ENCODE measurements at regions not wholly inside any gene's neighbourhood (a gene's known extent, or its start where the extent isn't known, plus 50 kb on each side); places are given as distances from the start of the nearest gene placed in this dataset.

DNA sequence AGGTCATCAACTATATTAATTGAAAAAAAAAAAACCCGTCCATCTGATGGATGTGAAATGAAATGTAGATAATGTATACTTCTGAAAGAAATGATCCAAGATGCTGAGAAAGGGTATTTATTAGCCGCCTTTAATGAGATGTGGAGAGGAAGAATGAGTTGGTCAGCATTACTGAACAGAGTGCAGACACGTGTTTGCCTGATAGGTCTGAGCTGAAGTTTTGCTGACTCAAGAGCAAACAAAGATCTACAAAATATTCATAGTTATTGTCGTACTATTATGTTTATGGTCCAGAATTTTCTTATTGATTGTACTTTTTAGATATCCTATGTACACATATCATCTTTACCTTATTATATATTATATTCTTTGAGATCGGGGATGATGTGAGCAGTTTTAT lies 235.3 kb downstream of the RDH14 start:
- H3K27ac ChIP-seq (ENCODE audit: low read depth, low read length, poor library complexity, severe bottlenecking) = no peak overlapping the region
- no peak overlapping the region for H3K4me3 ChIP-seq (ENCODE audit: low read depth, low read length, poor library complexity, severe bottlenecking)
- no peaks in the 10 kb centered on the region for H3K9me2 ChIP-seq (ENCODE audit: low read depth, low read length)
- no peaks in the 10 kb centered on the region for H3K27me3 ChIP-seq (ENCODE audit: insufficient read depth, low read length)
- H3K4me1 ChIP-seq (ENCODE audit: insufficient read depth, low read length, severe bottlenecking) = no peaks in the 10 kb centered on the region
- no peaks in the 10 kb centered on the region for H3K9me3 ChIP-seq (ENCODE audit: low read length)
- H3K36me3 ChIP-seq (ENCODE audit: insufficient read depth, low read length) = no peaks in the 10 kb centered on the region
- no peak overlapping the region for H3K4me2 ChIP-seq (ENCODE audit: low read length)
- no peak overlapping the region for H2AFZ ChIP-seq (ENCODE audit: low read length)
- no peaks in the 10 kb centered on the region for H4K20me1 ChIP-seq (ENCODE audit: insufficient read depth, low read length)
- H3F3A ChIP-seq (ENCODE audit: insufficient read depth, low read length) = no peaks in the 10 kb centered on the region
- H3K9ac ChIP-seq (ENCODE audit: low read length) = no peak overlapping the region
- TF ChIP-seq EZH2 (IDR thresholded peaks at IDR 0.05; ENCODE audit: borderline replicate concordance, low read length) = no peak
- no peaks in the 10 kb centered on the region for H3K79me2 ChIP-seq (ENCODE audit: insufficient read depth, low read length)

DNA sequence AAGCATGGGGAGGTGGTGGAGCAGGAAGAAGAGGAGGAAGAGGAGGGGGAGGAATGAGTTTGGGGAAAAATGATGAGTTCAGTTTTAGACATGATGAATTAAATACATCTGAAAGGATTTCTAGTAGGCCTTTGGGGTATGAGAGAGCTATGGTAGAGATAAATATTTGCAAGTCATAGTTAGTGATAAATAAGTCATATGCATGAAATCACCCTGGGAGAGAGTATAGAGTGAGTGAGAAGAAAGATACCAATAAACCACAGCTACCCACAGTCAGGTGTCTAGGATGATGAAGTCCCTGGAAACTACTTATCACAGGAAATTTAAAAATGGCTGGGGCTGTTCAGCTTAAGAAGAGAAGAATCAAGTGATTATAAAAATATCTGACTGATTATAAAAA lies 240.5 kb downstream of the RDH14 start:
- no peak overlapping the region for H3K4me3 ChIP-seq (ENCODE audit: low read depth, low read length, poor library complexity, severe bottlenecking)
- H2AFZ ChIP-seq (ENCODE audit: low read length) = no peak overlapping the region
- no peaks in the 10 kb centered on the region for H3F3A ChIP-seq (ENCODE audit: insufficient read depth, low read length)
- H3K36me3 ChIP-seq (ENCODE audit: insufficient read depth, low read length) = no peaks in the 10 kb centered on the region
- no peak overlapping the region for H3K27ac ChIP-seq (ENCODE audit: low read depth, low read length, poor library complexity, severe bottlenecking)
- H3K9ac ChIP-seq (ENCODE audit: low read length) = no peak overlapping the region
- H3K4me2 ChIP-seq (ENCODE audit: low read length) = no peak overlapping the region
- H3K27me3 ChIP-seq (ENCODE audit: insufficient read depth, low read length) = no peaks in the 10 kb centered on the region
- H3K9me3 ChIP-seq (ENCODE audit: low read length) = no peaks in the 10 kb centered on the region
- no peaks in the 10 kb centered on the region for H3K79me2 ChIP-seq (ENCODE audit: insufficient read depth, low read length)
- no peaks in the 10 kb centered on the region for H4K20me1 ChIP-seq (ENCODE audit: insufficient read depth, low read length)
- H3K4me1 ChIP-seq (ENCODE audit: insufficient read depth, low read length, severe bottlenecking) = no peaks in the 10 kb centered on the region
- no peaks in the 10 kb centered on the region for H3K9me2 ChIP-seq (ENCODE audit: low read depth, low read length)
- TF ChIP-seq EZH2 (IDR thresholded peaks at IDR 0.05; ENCODE audit: borderline replicate concordance, low read length) = no peak
- TF ChIP-seq, protein P1, sequence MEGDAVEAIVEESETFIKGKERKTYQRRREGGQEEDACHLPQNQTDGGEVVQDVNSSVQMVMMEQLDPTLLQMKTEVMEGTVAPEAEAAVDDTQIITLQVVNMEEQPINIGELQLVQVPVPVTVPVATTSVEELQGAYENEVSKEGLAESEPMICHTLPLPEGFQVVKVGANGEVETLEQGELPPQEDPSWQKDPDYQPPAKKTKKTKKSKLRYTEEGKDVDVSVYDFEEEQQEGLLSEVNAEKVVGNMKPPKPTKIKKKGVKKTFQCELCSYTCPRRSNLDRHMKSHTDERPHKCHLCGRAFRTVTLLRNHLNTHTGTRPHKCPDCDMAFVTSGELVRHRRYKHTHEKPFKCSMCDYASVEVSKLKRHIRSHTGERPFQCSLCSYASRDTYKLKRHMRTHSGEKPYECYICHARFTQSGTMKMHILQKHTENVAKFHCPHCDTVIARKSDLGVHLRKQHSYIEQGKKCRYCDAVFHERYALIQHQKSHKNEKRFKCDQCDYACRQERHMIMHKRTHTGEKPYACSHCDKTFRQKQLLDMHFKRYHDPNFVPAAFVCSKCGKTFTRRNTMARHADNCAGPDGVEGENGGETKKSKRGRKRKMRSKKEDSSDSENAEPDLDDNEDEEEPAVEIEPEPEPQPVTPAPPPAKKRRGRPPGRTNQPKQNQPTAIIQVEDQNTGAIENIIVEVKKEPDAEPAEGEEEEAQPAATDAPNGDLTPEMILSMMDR (IDR thresholded peaks at IDR 0.05; ENCODE audit: low read length) = no peak

DNA sequence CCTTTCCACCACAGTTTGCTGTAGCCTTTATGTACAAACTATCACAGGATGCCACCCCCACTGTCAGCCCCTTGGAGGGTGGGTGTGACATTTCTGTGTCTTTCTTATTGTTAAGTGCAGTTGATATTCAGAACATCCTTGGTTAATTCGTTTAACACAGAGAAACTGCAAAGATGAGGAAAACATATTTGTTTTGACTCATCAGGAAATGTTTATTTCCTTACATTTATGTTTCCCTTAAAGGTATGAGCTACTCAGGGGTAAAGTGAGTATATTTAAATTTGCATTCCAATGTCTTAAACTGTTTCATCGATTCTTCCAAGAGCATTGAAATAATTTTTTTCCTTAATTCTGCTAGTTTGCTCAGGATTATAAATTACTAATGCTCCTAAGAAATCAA lies 243.4 kb downstream of the RDH14 start:
- no peaks in the 10 kb centered on the region for H3K9me2 ChIP-seq (ENCODE audit: low read depth, low read length)
- TF ChIP-seq, protein P1 (IDR thresholded peaks at IDR 0.05; ENCODE audit: low read length) = no peak
- no peak for TF ChIP-seq EZH2 (IDR thresholded peaks at IDR 0.05; ENCODE audit: borderline replicate concordance, low read length)
- H3K36me3 ChIP-seq (ENCODE audit: insufficient read depth, low read length) = no peaks in the 10 kb centered on the region
- no peak overlapping the region for H3K4me2 ChIP-seq (ENCODE audit: low read length)
- H3K9ac ChIP-seq (ENCODE audit: low read length) = no peak overlapping the region
- H3K4me3 ChIP-seq (ENCODE audit: low read depth, low read length, poor library complexity, severe bottlenecking) = no peak overlapping the region
- H3K4me1 ChIP-seq (ENCODE audit: insufficient read depth, low read length, severe bottlenecking) = no peaks in the 10 kb centered on the region
- H2AFZ ChIP-seq (ENCODE audit: low read length) = no peak overlapping the region
- H4K20me1 ChIP-seq (ENCODE audit: insufficient read depth, low read length) = no peaks in the 10 kb centered on the region
- no peaks in the 10 kb centered on the region for H3K79me2 ChIP-seq (ENCODE audit: insufficient read depth, low read length)
- no peaks in the 10 kb centered on the region for H3K27me3 ChIP-seq (ENCODE audit: insufficient read depth, low read length)
- no peaks in the 10 kb centered on the region for H3F3A ChIP-seq (ENCODE audit: insufficient read depth, low read length)
- H3K27ac ChIP-seq (ENCODE audit: low read depth, low read length, poor library complexity, severe bottlenecking) = no peak overlapping the region
- H3K9me3 ChIP-seq (ENCODE audit: low read length) = no peaks in the 10 kb centered on the region

DNA sequence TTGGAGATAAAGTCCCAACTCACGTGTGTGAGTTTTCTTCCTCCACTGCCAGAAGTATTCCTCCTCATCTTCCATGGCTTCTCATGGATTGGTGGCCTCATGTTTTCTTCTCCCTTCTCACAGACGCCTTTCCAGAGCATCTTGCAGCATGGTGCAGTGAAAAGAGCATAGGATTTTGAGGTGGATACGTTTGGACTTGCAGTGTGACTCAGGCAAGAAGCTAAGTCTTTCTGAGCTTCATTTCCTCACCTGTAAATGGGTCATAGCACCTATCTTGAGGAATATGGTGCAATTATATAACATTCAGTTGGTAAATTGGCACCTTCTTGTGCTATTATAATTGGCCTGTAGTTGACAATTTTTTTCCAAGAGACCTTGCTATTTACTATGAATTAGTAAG lies 247.6 kb downstream of the RDH14 start:
- Histone ChIP-seq H3K27me3 (ENCODE audit: insufficient read depth, low read length) (no peaks in the 10 kb centered on the region), H3F3A (ENCODE audit: insufficient read depth, low read length) (no peaks in the 10 kb centered on the region), H3K4me1 (ENCODE audit: insufficient read depth, low read length, severe bottlenecking) (no peaks in the 10 kb centered on the region), H3K9me2 (ENCODE audit: low read depth, low read length) (no peaks in the 10 kb centered on the region), H3K27ac (ENCODE audit: low read depth, low read length, poor library complexity, severe bottlenecking) (no peak overlapping the region), H2AFZ (ENCODE audit: low read length) (no peak overlapping the region), H3K9me3 (ENCODE audit: low read length) (no peaks in the 10 kb centered on the region), H3K4me3 (ENCODE audit: low read depth, low read length, poor library complexity, severe bottlenecking) (no peak overlapping the region), H3K36me3 (ENCODE audit: insufficient read depth, low read length) (no peaks in the 10 kb centered on the region), H4K20me1 (ENCODE audit: insufficient read depth, low read length) (no peaks in the 10 kb centered on the region), H3K9ac (ENCODE audit: low read length) (no peak overlapping the region), H3K79me2 (ENCODE audit: insufficient read depth, low read length) (no peaks in the 10 kb centered on the region), H3K4me2 (ENCODE audit: low read length) (no peak overlapping the region)
- TF ChIP-seq EZH2 (IDR thresholded peaks at IDR 0.05; ENCODE audit: borderline replicate concordance, low read length) = no peak
- TF ChIP-seq, protein P1 (IDR thresholded peaks at IDR 0.05; ENCODE audit: low read length) = no peak
